ENCODE measurements at regions not wholly inside any gene's neighbourhood (a gene's known extent, or its start where the extent isn't known, plus 50 kb on each side); places are given as distances from the start of the nearest gene placed in this dataset.

GRCh38 chr10:10010397-10010796 is 1007.3 kb upstream of the CELF2 start:
- DNase-seq (ENCODE audit: low spot score), result no peak
- no peak for ATAC-seq (ENCODE audit: low FRiP score)
- no peak for TF ChIP-seq CTCF (IDR thresholded peaks at IDR 0.05)

GRCh38 chr10:10014846-10015245 is 1002.8 kb upstream of the CELF2 start:
- no peak for TF ChIP-seq CTCF (IDR thresholded peaks at IDR 0.05)
- DNase-seq (ENCODE audit: low spot score), result no peak
- no peak for ATAC-seq (ENCODE audit: low FRiP score)

- ATAC-seq (ENCODE audit: low FRiP score) (no peak), DNase-seq (ENCODE audit: low spot score) (no peak)
- no peak for TF ChIP-seq CTCF (IDR thresholded peaks at IDR 0.05)
These were observed 1000.0 kb upstream of the CELF2 start for GRCh38 chr10:10017716-10018115.

GRCh38 chr10:10020945-10021344 is 996.7 kb upstream of the CELF2 start:
- DNase-seq (ENCODE audit: low spot score) (no peak), ATAC-seq (ENCODE audit: low FRiP score) (no peak)
- TF ChIP-seq CTCF (IDR thresholded peaks at IDR 0.05), result no peak

- ATAC-seq (ENCODE audit: low FRiP score), result no peak
These were observed 984.7 kb upstream of the CELF2 start for GRCh38 chr10:10032991-10033390.

GRCh38 chr10:10038348-10038747 is 979.3 kb upstream of the CELF2 start:
- no peak for ATAC-seq (ENCODE audit: low FRiP score)
- TF ChIP-seq CTCF (IDR thresholded peaks at IDR 0.05), result no peak
- DNase-seq (ENCODE audit: low spot score), result no peak

More at GRCh38 chr10:10032991-10033390, 984.7 kb upstream of the CELF2 start:
- no peak for TF ChIP-seq CTCF (IDR thresholded peaks at IDR 0.05)
- no peak for DNase-seq (ENCODE audit: low spot score)

GRCh38 chr10:10039595-10039994 is 978.1 kb upstream of the CELF2 start:
- TF ChIP-seq CTCF (IDR thresholded peaks at IDR 0.05), result no peak
- ATAC-seq (ENCODE audit: low FRiP score) (no peak), DNase-seq (ENCODE audit: low spot score) (no peak)
